RPMI7951 (cell line): ENCODE measurements at regions not wholly inside any gene's neighbourhood (a gene's known extent, or its start where the extent isn't known, plus 50 kb on each side); places are given as distances from the start of the nearest gene placed in this dataset.
"Not testable (repeated sequence)": the region's sequence is repeated elsewhere in the genome, so short reads cannot be mapped to it uniquely, and the experiment has no call there.

Source experiments
- DNase-seq: peaks from one replicate; pipeline ENCODE4 v3.0.0-alpha.2; 2012; ENCODE audit warnings: low read depth

DNA sequence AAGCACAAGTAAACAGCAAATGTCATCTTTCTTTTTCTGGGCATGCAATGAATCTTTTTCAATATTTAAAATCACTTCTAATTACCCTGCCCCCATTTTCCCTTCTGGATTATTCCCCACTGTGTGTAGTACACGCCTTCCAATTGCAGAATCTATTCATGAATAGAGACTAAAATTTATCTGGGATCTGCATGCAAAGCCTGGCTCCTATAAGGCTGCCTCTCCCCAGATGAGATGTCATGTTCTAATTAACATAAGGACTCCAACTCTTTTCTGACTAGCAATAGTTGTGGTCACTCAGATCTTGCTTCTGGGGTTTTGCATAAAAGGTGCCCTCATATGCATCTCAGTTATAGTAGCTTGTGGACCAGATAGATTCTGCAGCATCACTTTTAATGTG lies 473.5 kb downstream of the BTG1 start:
- DNase-seq, result no peak

- DNase-seq, result no peak
Measured at GRCh38 chr12:91667694-91668093, 478.0 kb downstream of the BTG1 start.

DNA sequence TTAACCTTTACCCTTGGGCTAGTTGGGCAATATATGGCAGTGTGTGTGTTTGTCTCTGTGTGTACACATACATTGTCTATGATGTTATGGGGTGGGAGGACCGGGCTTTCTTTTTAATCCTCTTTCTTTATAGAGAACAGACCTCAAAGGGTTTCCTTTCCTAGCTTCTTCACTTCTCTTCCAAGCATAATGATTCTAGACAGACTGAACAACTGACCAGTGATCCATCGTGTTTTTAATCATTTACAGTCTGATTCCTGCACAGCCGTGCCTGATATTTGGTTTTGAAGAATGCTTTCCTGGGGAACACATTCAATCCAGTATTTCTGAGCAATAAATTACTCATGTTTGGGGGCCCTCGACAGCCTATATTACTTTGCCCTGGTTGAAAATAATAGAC lies 481.1 kb upstream of the DCN start:
- DNase-seq, result no peak

GRCh38 chr12:91663310-91663709 lies 480.7 kb upstream of the DCN start:
- DNase-seq, result no peak

GRCh38 chr12:91662021-91662420 lies 479.4 kb upstream of the DCN start:
- no peak for DNase-seq

GRCh38 chr12:91657032-91657431 lies 474.4 kb upstream of the DCN start:
- DNase-seq, result no peak

- no peak for DNase-seq
Measured at GRCh38 chr12:91655966-91656365, 473.3 kb upstream of the DCN start.

GRCh38 chr12:91654087-91654486 lies 471.5 kb upstream of the DCN start:
- DNase-seq, result no peak

GRCh38 chr12:91651728-91652127 lies 469.1 kb upstream of the DCN start:
- DNase-seq, result no peak

DNA sequence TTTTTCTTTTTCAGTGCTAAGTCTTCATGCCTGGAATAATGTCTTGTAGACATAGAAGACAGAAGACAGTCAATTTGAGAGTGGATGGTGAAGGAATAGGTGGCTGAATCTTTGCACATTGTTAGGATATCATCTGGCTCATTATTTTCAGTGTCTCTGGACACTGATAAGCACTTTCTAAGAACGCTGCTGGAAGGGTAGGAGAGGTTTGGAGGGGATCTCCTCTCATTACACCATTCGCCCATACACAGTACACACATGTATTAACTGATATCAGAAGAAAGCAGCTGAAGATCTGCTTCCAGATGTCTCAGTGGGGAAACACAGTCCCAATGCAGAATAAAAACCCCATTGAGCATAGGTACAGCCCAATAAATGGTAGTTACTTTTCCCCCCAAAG lies 461.1 kb upstream of the DCN start:
- DNase-seq, result no peak

- DNase-seq, result no peak
Measured at GRCh38 chr12:91640021-91640420, 457.4 kb upstream of the DCN start.

GRCh38 chr12:91639327-91639726 lies 456.7 kb upstream of the DCN start:
- no peak for DNase-seq

DNA sequence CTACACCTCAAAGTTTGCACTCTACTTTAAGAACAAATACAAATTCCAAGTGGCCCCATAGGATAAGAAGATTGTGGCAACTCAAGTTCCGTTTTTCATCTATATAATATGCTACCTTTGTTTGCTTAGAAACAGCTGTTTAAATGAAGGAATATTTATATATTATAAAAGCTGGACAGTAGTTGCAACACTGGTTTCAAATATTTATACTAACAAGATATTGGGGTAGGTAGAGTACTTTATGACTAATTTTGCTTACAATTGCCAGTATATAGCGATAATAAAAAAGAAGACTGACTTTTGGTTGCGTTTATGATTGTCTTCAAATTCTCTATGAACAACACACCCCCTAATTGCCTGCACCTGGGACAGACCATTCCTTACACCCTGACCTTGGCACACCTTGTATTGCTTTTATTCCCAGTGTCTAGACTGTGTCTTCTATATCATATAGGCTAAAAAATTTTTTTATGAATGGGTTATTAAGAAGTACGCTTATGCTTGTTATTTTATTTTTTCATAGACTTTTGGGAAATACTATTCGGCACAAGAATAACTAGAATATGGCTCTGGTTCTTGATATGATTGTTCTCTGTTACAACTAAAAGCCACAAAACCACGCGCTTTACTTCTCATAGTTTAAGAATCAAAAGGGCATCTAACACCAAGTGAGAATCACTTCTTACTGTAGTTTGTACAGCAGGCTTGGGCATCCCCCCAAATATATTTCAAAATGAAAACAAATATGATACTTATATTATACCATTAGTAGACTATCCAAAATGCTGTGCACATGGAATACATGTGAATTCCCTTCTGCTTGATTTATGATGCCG lies 455.4 kb upstream of the DCN start:
- DNase-seq, result no peak

- DNase-seq, result no peak
Measured at GRCh38 chr12:91636721-91637120, 454.1 kb upstream of the DCN start.

GRCh38 chr12:91634386-91634713 lies 451.7 kb upstream of the DCN start:
- DNase-seq, result not testable (repeated sequence)

- no peak for DNase-seq
Measured at GRCh38 chr12:91633734-91634357, 451.2 kb upstream of the DCN start.

DNA sequence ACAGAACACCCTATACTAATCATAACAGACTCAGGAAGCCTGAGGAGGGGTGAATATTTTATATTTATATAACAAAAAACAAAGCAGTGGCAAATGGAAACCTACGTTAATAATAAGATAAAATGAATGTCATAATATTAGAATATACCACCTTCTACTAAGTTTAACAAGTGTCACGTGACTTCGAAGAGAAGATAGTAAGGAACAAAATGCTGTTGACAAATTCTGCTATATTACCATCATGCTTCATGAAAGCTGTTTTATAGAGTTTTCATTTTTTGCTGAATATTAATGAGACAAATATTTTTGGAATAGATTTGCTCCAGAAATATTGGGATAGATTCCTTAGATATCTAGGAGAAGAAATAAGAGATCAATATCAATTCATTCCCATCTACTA lies 450.6 kb upstream of the DCN start:
- DNase-seq, result no peak

- DNase-seq, result no peak
Measured at GRCh38 chr12:91632042-91632786, 449.6 kb upstream of the DCN start.

DNA sequence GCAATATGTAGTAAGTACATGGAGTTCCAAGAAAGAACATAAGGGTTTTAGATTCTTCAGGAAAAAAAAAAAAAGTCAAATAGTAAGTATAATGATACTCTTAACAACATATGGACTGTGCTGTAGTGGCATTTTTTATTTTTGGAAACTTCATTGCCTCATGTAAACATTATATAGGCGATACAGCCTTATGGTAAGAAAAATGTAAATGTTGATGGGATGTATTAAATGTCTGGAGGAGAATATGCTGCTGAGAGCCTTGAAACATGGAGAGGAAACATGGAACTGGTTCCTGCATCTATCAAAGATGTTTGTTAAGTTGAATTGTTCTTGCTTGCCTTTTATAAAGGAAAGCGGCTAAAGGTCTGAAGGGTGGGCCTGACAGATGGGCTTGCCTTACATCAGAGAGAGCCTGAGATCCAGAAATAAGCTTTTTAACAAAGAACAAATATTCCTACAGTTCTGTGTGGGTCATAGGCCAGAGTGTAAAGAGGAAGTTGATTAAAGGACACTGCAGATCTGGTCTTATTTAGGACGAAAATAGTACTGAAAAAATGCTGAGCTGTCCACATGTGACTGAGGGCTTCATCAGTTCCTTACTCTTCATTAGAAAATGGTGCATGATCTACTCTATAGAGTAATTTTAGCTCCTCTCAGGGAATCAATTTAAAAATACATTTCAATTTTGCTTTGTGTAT lies 448.1 kb upstream of the DCN start:
- DNase-seq, result no peak

- DNase-seq, result no peak
Measured at GRCh38 chr12:91630083-91630482, 447.5 kb upstream of the DCN start.

DNA sequence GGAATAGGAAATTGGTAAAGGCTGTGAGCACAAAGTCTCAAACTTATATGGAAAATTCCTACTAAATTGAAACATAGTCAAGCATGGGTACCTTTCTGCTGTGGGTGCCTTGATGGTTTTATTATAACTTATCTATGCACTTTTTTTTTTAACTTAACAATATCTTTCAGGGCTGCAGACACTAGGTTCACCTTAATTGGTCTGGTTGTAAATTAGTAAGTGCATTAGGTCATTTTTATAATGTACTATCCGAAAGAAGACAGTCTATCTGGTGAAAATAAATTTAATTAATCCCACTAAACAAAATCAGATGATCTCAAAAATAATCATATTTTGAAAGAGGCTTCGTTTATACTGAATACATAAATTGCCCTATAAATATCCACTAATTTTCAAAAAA lies 446.8 kb upstream of the DCN start:
- no peak for DNase-seq

DNA sequence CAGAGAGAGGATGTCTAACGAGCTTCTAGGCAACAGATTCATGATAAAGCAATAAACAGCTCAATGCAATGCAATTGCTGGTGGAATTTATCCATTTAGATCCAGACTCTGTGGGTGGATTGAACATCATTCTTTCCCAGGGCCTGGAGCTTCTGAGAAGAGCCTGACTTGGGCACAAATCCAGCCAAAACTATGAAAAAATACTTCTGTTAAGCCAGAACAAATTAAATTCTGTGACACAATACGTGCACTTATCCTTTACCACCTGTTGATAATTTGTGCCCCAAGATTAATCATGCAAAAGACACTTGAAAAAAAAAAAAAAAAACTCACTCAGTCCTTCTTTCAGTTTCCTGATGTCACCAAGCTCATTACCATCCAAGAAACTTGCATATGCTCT lies 446.0 kb upstream of the DCN start:
- no peak for DNase-seq
